Chondrocyte (in vitro differentiated cells): ENCODE measurements at regions not wholly inside any gene's neighbourhood (a gene's known extent, or its start where the extent isn't known, plus 50 kb on each side); places are given as distances from the start of the nearest gene placed in this dataset.

Experiments used
- DNase-seq: peaks from one replicate; pipeline ENCODE4 v3.0.0; 2021; ENCODE audit warnings: mixed read lengths, low spot score
- H3K27ac Mint-ChIP-seq: one replicate; pipeline ENCODE4 v1.8.0; 2021; ENCODE audit warnings: mild to moderate bottlenecking, moderate library complexity, mixed read lengths; ENCODE audit not compliant: unreplicated experiment
- H3K27me3 Mint-ChIP-seq: 2 replicates; pipeline ENCODE4 v1.8.0; 2021; ENCODE audit warnings: low read depth, mixed read lengths
- H3K36me3 Mint-ChIP-seq: 2 replicates; pipeline ENCODE4 v1.8.0; 2021; ENCODE audit warnings: low read depth, mixed read lengths
- H3K4me1 Mint-ChIP-seq: 2 replicates; pipeline ENCODE4 v1.8.0; 2021; ENCODE audit warnings: low read depth, mild to moderate bottlenecking, mixed read lengths
- H3K4me3 Mint-ChIP-seq: one replicate; pipeline ENCODE4 v1.8.0; 2021; ENCODE audit warnings: mild to moderate bottlenecking, moderate library complexity, mixed read lengths; ENCODE audit not compliant: unreplicated experiment
- H3K9me3 Mint-ChIP-seq: 2 replicates; pipeline ENCODE4 v1.8.0; 2021; ENCODE audit warnings: low read depth, mixed read lengths
- TF ChIP-seq, protein P1 (sequence below): fragments of 200-600 bp; sonication (generic); IDR thresholded peaks from 2 replicates; pipeline ENCODE4 v1.5.0; 2021; ENCODE audit warnings: antibody characterized with exemption, mild to moderate bottlenecking, moderate library complexity

DNA sequence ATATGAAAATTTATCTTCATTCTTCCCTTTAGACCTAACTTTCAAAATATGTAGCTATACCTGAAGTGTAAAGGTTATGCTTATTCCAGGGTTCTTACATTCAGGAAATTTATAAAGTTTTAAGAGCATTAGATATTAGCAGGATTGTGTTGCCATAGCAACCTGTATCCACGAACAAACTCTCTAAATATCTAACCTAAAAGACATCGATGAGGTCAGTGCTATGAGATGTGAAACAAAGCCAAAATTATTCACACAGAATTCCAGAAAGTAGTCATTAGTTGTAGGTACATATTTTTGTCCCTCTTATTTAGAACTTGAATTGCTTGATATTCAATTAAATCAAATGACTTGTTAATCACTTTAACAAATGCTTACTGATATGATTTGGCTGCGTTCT lies 705.3 kb downstream of the SOCS6 start:
- H3K4me1 Mint-ChIP-seq, result no peaks in the 10 kb centered on the region
- no peak for DNase-seq
- no peaks in the 10 kb centered on the region for H3K36me3 Mint-ChIP-seq
- no peak overlapping the region for H3K27ac Mint-ChIP-seq
- H3K27me3 Mint-ChIP-seq, result no peaks in the 10 kb centered on the region
- TF ChIP-seq, protein P1, sequence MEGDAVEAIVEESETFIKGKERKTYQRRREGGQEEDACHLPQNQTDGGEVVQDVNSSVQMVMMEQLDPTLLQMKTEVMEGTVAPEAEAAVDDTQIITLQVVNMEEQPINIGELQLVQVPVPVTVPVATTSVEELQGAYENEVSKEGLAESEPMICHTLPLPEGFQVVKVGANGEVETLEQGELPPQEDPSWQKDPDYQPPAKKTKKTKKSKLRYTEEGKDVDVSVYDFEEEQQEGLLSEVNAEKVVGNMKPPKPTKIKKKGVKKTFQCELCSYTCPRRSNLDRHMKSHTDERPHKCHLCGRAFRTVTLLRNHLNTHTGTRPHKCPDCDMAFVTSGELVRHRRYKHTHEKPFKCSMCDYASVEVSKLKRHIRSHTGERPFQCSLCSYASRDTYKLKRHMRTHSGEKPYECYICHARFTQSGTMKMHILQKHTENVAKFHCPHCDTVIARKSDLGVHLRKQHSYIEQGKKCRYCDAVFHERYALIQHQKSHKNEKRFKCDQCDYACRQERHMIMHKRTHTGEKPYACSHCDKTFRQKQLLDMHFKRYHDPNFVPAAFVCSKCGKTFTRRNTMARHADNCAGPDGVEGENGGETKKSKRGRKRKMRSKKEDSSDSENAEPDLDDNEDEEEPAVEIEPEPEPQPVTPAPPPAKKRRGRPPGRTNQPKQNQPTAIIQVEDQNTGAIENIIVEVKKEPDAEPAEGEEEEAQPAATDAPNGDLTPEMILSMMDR, result no peak
- no peak overlapping the region for H3K4me3 Mint-ChIP-seq
- peaks cover 10% of the 10 kb centered on the region for H3K9me3 Mint-ChIP-seq

DNA sequence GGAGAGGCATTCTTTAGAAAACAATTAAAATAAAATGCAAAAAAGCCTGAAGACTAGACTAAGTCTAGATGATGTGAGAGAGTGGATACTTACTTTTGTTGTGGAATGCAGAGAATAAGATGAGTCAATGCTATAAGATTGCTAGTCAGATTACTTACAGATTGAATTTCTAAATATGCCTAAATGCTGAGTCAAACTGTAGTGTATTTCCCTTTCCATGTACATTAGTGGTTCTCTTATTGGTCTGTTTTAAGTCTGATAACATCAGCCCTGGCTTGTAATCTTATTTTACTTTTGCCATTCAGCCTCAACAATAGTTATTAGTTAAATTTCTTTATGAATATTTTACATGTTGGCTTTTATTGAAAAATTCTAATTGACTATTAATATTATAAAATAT lies 702.7 kb downstream of the SOCS6 start:
- Mint-ChIP-seq H3K9me3 (peaks cover 22% of the 10 kb centered on the region), H3K27ac (no peak overlapping the region), H3K27me3 (no peaks in the 10 kb centered on the region), H3K4me3 (no peak overlapping the region), H3K4me1 (no peaks in the 10 kb centered on the region), H3K36me3 (no peaks in the 10 kb centered on the region)
- TF ChIP-seq, protein P1, result no peak
- no peak for DNase-seq

DNA sequence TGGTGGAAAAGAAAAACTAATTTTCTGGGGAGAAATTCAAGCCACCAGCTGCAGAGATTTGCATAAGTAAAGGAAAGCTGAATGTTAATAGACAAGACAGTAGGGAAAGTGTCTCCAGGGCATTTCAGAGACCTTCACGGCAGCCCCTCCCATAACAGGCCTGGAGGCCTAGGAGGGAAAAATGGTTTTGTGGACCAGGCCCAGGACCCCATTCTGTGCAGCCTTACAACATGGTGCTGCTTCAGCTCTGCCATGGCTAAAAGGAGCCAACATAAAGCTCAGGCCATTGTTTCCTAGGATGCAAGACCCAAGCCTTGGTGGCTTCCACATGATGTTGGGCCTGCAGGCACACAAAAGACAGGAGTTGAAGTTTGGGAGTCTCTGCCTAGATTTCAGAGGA lies 697.1 kb downstream of the SOCS6 start:
- no peak overlapping the region for H3K4me3 Mint-ChIP-seq
- H3K27me3 Mint-ChIP-seq, result no peaks in the 10 kb centered on the region
- no peaks in the 10 kb centered on the region for H3K36me3 Mint-ChIP-seq
- DNase-seq, result no peak
- no peak overlapping the region for H3K27ac Mint-ChIP-seq
- peaks cover 39% of the 10 kb centered on the region for H3K9me3 Mint-ChIP-seq
- H3K4me1 Mint-ChIP-seq, result no peaks in the 10 kb centered on the region
- TF ChIP-seq, protein P1, result no peak

DNA sequence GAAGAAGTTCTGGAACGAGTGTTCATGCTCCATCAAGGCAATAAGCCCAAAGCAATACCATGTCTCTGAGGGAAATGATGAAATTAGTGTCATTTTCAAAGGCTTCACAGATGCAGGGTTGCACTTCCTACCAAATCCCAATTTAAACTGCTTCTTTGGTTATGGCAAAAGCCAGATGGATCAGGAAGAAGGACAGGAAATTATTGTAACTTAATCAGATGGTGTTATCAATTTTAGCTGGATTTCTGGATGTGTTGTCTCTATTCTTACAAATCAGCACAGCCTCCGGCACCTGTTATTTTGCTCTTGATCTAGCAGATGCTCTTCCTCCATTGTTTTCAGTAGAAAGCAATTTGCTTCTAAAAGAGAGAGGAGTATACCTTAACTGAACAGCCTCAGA lies 693.4 kb downstream of the SOCS6 start:
- Mint-ChIP-seq H3K27ac (no peak overlapping the region), H3K36me3 (no peaks in the 10 kb centered on the region), H3K4me1 (no peaks in the 10 kb centered on the region), H3K9me3 (peaks cover 34% of the 10 kb centered on the region), H3K4me3 (no peak overlapping the region), H3K27me3 (no peaks in the 10 kb centered on the region)
- no peak for DNase-seq
- TF ChIP-seq, protein P1, result no peak

DNA sequence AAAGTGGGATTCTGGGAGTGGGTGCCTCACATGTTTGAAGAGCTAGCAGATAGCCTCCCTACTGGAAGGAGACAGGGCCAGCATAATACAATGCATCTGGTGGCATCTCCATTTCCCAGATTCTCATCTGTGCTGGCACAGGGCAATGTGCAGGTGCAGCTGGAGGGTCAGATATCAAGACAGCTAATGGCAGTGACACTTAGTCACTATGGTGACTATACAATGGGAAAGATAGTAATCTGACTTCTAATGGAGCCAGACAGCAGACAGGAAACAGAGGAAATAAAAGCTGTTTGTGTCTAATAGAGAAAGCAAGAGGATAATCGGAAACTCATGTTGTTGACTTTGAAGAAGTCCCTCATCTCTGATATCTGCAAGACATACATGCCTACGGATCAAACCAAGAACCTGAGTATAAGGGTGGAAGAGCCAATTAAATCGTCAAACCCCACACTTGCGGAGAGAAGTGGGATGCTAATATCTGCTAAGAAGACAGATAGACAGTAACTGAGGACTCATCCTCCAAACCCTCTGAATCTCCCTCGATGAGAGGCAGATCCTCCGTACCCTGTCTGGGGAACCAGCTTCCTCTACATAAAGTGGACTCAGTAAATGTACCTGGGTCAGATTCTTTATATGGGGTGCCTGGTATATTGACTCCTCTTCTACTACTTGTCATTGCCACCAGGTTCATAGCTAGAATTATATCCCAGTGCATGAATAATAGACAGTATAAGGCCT lies 692.7 kb downstream of the SOCS6 start:
- no peaks in the 10 kb centered on the region for H3K36me3 Mint-ChIP-seq
- peaks cover 28% of the 10 kb centered on the region for H3K9me3 Mint-ChIP-seq
- TF ChIP-seq, protein P1, result no peak
- no peak for DNase-seq
- H3K27me3 Mint-ChIP-seq, result no peaks in the 10 kb centered on the region
- H3K27ac Mint-ChIP-seq, result no peak overlapping the region
- H3K4me3 Mint-ChIP-seq, result no peak overlapping the region
- no peaks in the 10 kb centered on the region for H3K4me1 Mint-ChIP-seq
